SU-DHL-6 (cell line): ENCODE measurements at regions not wholly inside any gene's neighbourhood (a gene's known extent, or its start where the extent isn't known, plus 50 kb on each side); places are given as distances from the start of the nearest gene placed in this dataset.

Experiments
- EZH2phosphoT487 ChIP-seq: fragments of 200-600 bp; sonication (generic), shearing (Covaris generic); conservative IDR thresholded peaks from 2 replicates; pipeline ENCODE4 v1.6.1; 2018; ENCODE audit warnings: mild to moderate bottlenecking, antibody characterized with exemption, low read length, moderate library complexity, mixed read lengths
- TF ChIP-seq, protein P1 (sequence below): fragments of 200-600 bp; sonication (generic); IDR thresholded peaks from one replicate; pipeline ENCODE4 v1.5.1; 2017; ENCODE audit warnings: antibody characterized with exemption, mild to moderate bottlenecking, low read length, moderate library complexity; ENCODE audit not compliant: insufficient read depth, poor library complexity, severe bottlenecking

DNA sequence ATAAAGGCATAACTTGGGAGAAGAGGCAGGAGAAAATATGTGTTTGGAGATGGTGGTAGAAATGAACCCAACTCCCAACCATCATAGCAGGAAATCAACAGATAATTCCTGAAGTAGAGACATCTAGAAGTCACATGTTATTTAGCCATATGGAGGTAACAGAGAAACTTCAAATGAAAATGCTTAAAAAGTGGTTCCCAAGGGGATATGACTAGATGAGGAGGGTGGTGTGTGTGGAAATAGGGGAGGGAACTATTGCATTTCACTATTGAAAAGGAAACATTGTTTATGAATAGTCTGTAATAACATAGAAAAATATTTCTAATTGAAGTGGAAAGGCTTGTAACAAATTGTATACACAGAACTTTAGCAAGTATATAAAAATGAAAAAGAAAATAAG, 412.0 kb downstream of the SHISA9 start:
- TF ChIP-seq, protein P1, sequence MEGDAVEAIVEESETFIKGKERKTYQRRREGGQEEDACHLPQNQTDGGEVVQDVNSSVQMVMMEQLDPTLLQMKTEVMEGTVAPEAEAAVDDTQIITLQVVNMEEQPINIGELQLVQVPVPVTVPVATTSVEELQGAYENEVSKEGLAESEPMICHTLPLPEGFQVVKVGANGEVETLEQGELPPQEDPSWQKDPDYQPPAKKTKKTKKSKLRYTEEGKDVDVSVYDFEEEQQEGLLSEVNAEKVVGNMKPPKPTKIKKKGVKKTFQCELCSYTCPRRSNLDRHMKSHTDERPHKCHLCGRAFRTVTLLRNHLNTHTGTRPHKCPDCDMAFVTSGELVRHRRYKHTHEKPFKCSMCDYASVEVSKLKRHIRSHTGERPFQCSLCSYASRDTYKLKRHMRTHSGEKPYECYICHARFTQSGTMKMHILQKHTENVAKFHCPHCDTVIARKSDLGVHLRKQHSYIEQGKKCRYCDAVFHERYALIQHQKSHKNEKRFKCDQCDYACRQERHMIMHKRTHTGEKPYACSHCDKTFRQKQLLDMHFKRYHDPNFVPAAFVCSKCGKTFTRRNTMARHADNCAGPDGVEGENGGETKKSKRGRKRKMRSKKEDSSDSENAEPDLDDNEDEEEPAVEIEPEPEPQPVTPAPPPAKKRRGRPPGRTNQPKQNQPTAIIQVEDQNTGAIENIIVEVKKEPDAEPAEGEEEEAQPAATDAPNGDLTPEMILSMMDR = no peak
- TF ChIP-seq EZH2phosphoT487 = no peak
